ENCODE measurements at regions not wholly inside any gene's neighbourhood (a gene's known extent, or its start where the extent isn't known, plus 50 kb on each side); places are given as distances from the start of the nearest gene placed in this dataset.

- Histone ChIP-seq H3K4me3 (ENCODE audit: low read depth, low read length, poor library complexity, severe bottlenecking) (no peak overlapping the region), H3K4me1 (ENCODE audit: insufficient read depth, low read length, poor library complexity, severe bottlenecking) (no peaks in the 10 kb centered on the region), H3K27ac (ENCODE audit: low read depth, low read length, poor library complexity, severe bottlenecking) (no peak overlapping the region), H3K27me3 (replicated peaks; ENCODE audit: insufficient read depth, low read depth, low read length, poor library complexity) (no peaks in the 10 kb centered on the region), H3K9me3 (ENCODE audit: low read depth, low read length, poor library complexity, severe bottlenecking) (no peaks in the 10 kb centered on the region), H3K36me3 (ENCODE audit: insufficient read depth, low read length, poor library complexity, severe bottlenecking) (no peaks in the 10 kb centered on the region)
- BruUV-seq (replicated peaks) = no TSS peak
- POLR2A ChIA-PET (ENCODE audit: low non-redundant PET) = no interaction called here
- no peak for DNase-seq (ENCODE audit: low spot score)
- TF ChIP-seq CTCF (conservative IDR thresholded peaks at IDR 0.05; ENCODE audit: low read depth, low read length) = no peak
- no peak for TF ChIP-seq EZH2 (IDR thresholded peaks at IDR 0.05; ENCODE audit: borderline replicate concordance, low read depth, low read length, poor library complexity, severe bottlenecking)
- intact Hi-C loops (cut with micrococcal nuclease; ENCODE audit: unreplicated experiment) = loop anchor here (10.0 kb wide), 1 partner anchor 665 kb away; no protein-coding TSS in a partner anchor
- CTCF ChIA-PET = no interaction called here
Measured at GRCh38 chr4:31379364-31379763, 659.2 kb downstream of the PCDH7 start.

GRCh38 chr4:31383767-31384166, 663.6 kb downstream of the PCDH7 start:
- DNase-seq (ENCODE audit: low spot score) = no peak
- Histone ChIP-seq H3K36me3 (ENCODE audit: insufficient read depth, low read length, poor library complexity, severe bottlenecking) (no peaks in the 10 kb centered on the region), H3K27ac (ENCODE audit: low read depth, low read length, poor library complexity, severe bottlenecking) (no peak overlapping the region), H3K4me1 (ENCODE audit: insufficient read depth, low read length, poor library complexity, severe bottlenecking) (no peaks in the 10 kb centered on the region), H3K4me3 (ENCODE audit: low read depth, low read length, poor library complexity, severe bottlenecking) (no peak overlapping the region), H3K27me3 (replicated peaks; ENCODE audit: insufficient read depth, low read depth, low read length, poor library complexity) (no peaks in the 10 kb centered on the region), H3K9me3 (ENCODE audit: low read depth, low read length, poor library complexity, severe bottlenecking) (no peaks in the 10 kb centered on the region)
- no peak for TF ChIP-seq CTCF (conservative IDR thresholded peaks at IDR 0.05; ENCODE audit: low read depth, low read length)
- intact Hi-C loops (cut with micrococcal nuclease; ENCODE audit: unreplicated experiment) = loop anchor here (10.0 kb wide), 1 partner anchor 1661 kb away; no protein-coding TSS in a partner anchor
- ChIA-PET CTCF (no interaction called here), POLR2A (ENCODE audit: low non-redundant PET) (no interaction called here)
- no TSS peak for BruUV-seq (replicated peaks)

- BruUV-seq (replicated peaks) = no TSS peak
- no peaks in the 10 kb centered on the region for H3K9me3 ChIP-seq (ENCODE audit: low read depth, low read length, poor library complexity, severe bottlenecking)
- POLR2A ChIA-PET (ENCODE audit: low non-redundant PET) = no interaction called here
Measured at GRCh38 chr4:31390849-31391248, 670.7 kb downstream of the PCDH7 start.

More at GRCh38 chr4:31390849-31391248, 670.7 kb downstream of the PCDH7 start:
- no peaks in the 10 kb centered on the region for H3K4me1 ChIP-seq (ENCODE audit: insufficient read depth, low read length, poor library complexity, severe bottlenecking)
- H3K4me3 ChIP-seq (ENCODE audit: low read depth, low read length, poor library complexity, severe bottlenecking) = no peak overlapping the region
- TF ChIP-seq EZH2 (IDR thresholded peaks at IDR 0.05; ENCODE audit: borderline replicate concordance, low read depth, low read length, poor library complexity, severe bottlenecking) = no peak
- TF ChIP-seq CTCF (conservative IDR thresholded peaks at IDR 0.05; ENCODE audit: low read depth, low read length) = no peak
- no peaks in the 10 kb centered on the region for H3K36me3 ChIP-seq (ENCODE audit: insufficient read depth, low read length, poor library complexity, severe bottlenecking)
- no peak overlapping the region for H3K27ac ChIP-seq (ENCODE audit: low read depth, low read length, poor library complexity, severe bottlenecking)
- DNase-seq (ENCODE audit: low spot score) = no peak
- CTCF ChIA-PET = no interaction called here
- H3K27me3 ChIP-seq (replicated peaks; ENCODE audit: insufficient read depth, low read depth, low read length, poor library complexity) = no peaks in the 10 kb centered on the region
- intact Hi-C loops (cut with micrococcal nuclease; ENCODE audit: unreplicated experiment) = no loop called here
